Sigmoid colon (tissue), 6 donors: ENCODE measurements at regions not wholly inside any gene's neighbourhood (a gene's known extent, or its start where the extent isn't known, plus 50 kb on each side); places are given as distances from the start of the nearest gene placed in this dataset.
A peak's percentile ranks its signal among the peaks of the same experiment; 100 is the strongest.

Experiments
- DNase-seq: peaks from one replicate; pipeline ENCODE4 v3.0.0-alpha.2; 2019
- H3K27ac ChIP-seq, 4 donors: fragments of 200-600 bp; sonication (generic); one replicate each; pipeline ENCODE4 v1.5.1; 2016 to 2019; ENCODE audit warnings: mild to moderate bottlenecking in 1 of 4
- H3K27me3 ChIP-seq, 3 donors: fragments of 200-600 bp; sonication (generic); one replicate each; pipeline ENCODE4 v1.5.1; 2019; ENCODE audit warnings: mild to moderate bottlenecking in 1 of 3
- H3K36me3 ChIP-seq, 4 donors: fragments of 200-600 bp; sonication (generic); one replicate each; pipeline ENCODE4 v1.5.1; 2016 to 2019
- H3K4me1 ChIP-seq, 4 donors: fragments of 200-600 bp; sonication (generic); one replicate each; pipeline ENCODE4 v1.5.1; 2017 to 2019
- H3K4me3 ChIP-seq, 4 donors: fragments of 200-600 bp; sonication (generic); one replicate each; pipeline ENCODE4 v1.5.1; 2017 to 2019; ENCODE audit warnings: mild to moderate bottlenecking in 2 of 4, moderate library complexity in 1 of 4
- H3K9me3 ChIP-seq, 4 donors: fragments of 200-600 bp in 3 of 4; sonication (generic) in 3 of 4; one replicate each; pipeline versions ENCODE4 v1.5.1 to v1.6.1; 2013 to 2019
- EP300 ChIP-seq, 4 donors: sonication (generic); formaldehyde crosslinking; IDR thresholded peaks; one replicate each; pipeline ENCODE4 v1.6.1; 2017; ENCODE audit warnings: antibody characterized with exemption in 4 of 4
- POLR2A ChIP-seq, 2 donors: fragments of 450-650 bp; IDR thresholded peaks; one replicate each; pipeline ENCODE4 v1.6.1; 2016; ENCODE audit warnings: antibody characterized with exemption in 2 of 2, mild to moderate bottlenecking in 2 of 2, moderate library complexity in 2 of 2
- POLR2AphosphoS5 ChIP-seq, 4 donors: sonication (generic); formaldehyde crosslinking; IDR thresholded peaks; one replicate each; pipeline ENCODE4 v1.6.1; 2017; ENCODE audit warnings: antibody characterized with exemption in 4 of 4
- WGBS, 2 donors: extraction: QIAGEN DNeasy Blood & Tissue Kit; methylation state at CpG; one replicate each; pipeline ENCODE4 v1.1.7; 2013; 5-methylcytosine and 5-hydroxymethylcytosine counted together
- intact Hi-C: fragments of 100-400 bp; cut with DNase I; formaldehyde crosslinking; loops from one replicate; pipeline ENCODE4 v1.15.1; 2023
- TF ChIP-seq, protein P1 (sequence below), 4 experiments: fragments of 450-650 bp in 3 of 4; fragments of 200-600 bp in 1 of 4; IDR thresholded peaks; one replicate each; pipeline ENCODE4 v1.5.1; 2016 to 2019; ENCODE audit warnings: antibody characterized with exemption in 4 of 4, mild to moderate bottlenecking in 3 of 4, moderate library complexity in 2 of 4
- donor health status: healthy with polysubstance abuse.
- donor health status: healthy.

DNA sequence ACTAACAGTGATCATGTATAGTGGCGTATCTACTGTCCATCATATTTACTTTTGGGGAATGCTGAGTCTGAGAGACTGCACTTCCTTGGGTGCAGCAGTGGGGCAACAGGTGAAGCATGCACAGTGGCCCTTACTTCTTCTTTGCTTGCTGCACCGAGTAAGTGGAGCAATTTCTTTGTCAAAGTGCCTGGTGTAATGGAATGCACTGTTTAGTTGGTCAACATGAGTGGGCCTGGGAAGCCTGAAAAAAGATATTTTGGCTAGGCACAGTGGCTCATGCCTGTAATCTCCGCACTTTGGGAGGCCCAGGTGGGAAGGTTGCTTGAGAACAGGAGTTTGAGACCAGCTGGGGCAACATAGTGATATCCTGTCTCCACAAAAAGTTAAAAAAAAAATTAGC is 94.9 kb downstream of the OLFM4 start:
- WGBS, 2 donors: 89 to 91% methylated on average over 3 of the region's 3 CpGs
- Histone ChIP-seq H3K27me3 (no peaks in the 10 kb centered on the region), H3K4me1 (no peaks in the 10 kb centered on the region), H3K27ac (no peak overlapping the region), H3K36me3 (no peaks in the 10 kb centered on the region), H3K4me3 (no peak overlapping the region), H3K9me3 (no peaks in the 10 kb centered on the region)
- DNase-seq: no peak
- intact Hi-C loops: no loop called here
- no peak for TF ChIP-seq EP300 (IDR thresholded peaks at IDR 0.05)
- TF ChIP-seq POLR2A (IDR thresholded peaks at IDR 0.05): no peak
- TF ChIP-seq, protein P1, sequence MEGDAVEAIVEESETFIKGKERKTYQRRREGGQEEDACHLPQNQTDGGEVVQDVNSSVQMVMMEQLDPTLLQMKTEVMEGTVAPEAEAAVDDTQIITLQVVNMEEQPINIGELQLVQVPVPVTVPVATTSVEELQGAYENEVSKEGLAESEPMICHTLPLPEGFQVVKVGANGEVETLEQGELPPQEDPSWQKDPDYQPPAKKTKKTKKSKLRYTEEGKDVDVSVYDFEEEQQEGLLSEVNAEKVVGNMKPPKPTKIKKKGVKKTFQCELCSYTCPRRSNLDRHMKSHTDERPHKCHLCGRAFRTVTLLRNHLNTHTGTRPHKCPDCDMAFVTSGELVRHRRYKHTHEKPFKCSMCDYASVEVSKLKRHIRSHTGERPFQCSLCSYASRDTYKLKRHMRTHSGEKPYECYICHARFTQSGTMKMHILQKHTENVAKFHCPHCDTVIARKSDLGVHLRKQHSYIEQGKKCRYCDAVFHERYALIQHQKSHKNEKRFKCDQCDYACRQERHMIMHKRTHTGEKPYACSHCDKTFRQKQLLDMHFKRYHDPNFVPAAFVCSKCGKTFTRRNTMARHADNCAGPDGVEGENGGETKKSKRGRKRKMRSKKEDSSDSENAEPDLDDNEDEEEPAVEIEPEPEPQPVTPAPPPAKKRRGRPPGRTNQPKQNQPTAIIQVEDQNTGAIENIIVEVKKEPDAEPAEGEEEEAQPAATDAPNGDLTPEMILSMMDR (IDR thresholded peaks at IDR 0.05): no peak
- no peak for TF ChIP-seq POLR2AphosphoS5 (IDR thresholded peaks at IDR 0.05)

DNA sequence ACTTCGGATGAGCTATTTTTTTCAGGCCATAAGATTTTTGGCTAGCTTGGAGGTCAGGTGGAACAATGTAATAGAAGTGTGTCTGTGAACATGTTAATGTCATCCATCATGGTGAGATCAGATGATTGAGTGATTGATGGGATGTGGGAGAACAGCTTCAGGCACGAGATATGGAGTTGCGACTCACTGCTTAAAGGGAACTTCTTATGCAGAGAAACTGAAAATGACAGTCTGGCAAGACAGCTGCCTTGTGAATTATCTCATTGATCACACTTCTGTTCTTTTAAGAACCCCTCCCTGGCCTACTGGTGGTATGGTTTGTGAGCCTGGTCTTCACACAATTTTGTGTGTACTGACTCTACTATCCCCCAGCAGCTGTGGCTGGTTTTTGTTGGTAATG is 96.0 kb downstream of the OLFM4 start:
- WGBS, 2 donors: 85 to 86% methylated on average over 3 of the region's 3 CpGs
- H3K4me1 ChIP-seq: no peaks in the 10 kb centered on the region
- H3K9me3 ChIP-seq: no peaks in the 10 kb centered on the region
- TF ChIP-seq, protein P1 (IDR thresholded peaks at IDR 0.05): no peak
- TF ChIP-seq EP300 (IDR thresholded peaks at IDR 0.05) (no peak), POLR2AphosphoS5 (IDR thresholded peaks at IDR 0.05) (no peak), POLR2A (IDR thresholded peaks at IDR 0.05) (no peak)
- no peaks in the 10 kb centered on the region for H3K36me3 ChIP-seq
- no peak overlapping the region for H3K27ac ChIP-seq
- no peak for DNase-seq
- intact Hi-C loops: no loop called here
- no peak overlapping the region for H3K4me3 ChIP-seq
- H3K27me3 ChIP-seq: no peaks in the 10 kb centered on the region

DNA sequence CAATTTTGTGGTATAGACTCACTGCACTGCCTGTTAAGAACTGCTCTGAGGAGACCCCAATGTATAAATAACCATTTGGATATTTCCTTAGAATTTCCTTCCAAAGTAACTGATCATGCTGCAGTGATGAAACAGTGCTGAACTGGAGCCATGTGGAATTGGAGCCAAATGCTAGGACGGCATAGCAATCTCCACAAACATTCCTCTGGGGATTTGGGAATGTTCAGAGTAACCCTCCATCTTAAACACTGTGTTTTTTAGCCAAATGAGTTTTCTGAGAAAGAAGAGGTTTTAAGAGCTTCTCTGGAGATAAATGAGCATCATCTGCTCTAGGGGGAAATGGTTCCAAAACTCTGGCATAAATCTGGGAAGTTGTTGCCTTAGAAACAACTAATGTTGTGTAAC is 98.2 kb downstream of the OLFM4 start:
- Histone ChIP-seq H3K9me3 (no peaks in the 10 kb centered on the region), H3K27me3 (no peaks in the 10 kb centered on the region), H3K27ac (no peak overlapping the region), H3K36me3 (no peaks in the 10 kb centered on the region), H3K4me1 (no peaks in the 10 kb centered on the region), H3K4me3 (no peak overlapping the region)
- intact Hi-C loops: no loop called here
- peak; percentile 80 for DNase-seq
- no peak for TF ChIP-seq EP300 (IDR thresholded peaks at IDR 0.05)
- no peak for TF ChIP-seq POLR2AphosphoS5 (IDR thresholded peaks at IDR 0.05)
- TF ChIP-seq, protein P1 (IDR thresholded peaks at IDR 0.05): no peak
- no peak for TF ChIP-seq POLR2A (IDR thresholded peaks at IDR 0.05)
- WGBS, 2 donors: 60 to 73% methylated on average over 1 of the region's 1 CpG

DNA sequence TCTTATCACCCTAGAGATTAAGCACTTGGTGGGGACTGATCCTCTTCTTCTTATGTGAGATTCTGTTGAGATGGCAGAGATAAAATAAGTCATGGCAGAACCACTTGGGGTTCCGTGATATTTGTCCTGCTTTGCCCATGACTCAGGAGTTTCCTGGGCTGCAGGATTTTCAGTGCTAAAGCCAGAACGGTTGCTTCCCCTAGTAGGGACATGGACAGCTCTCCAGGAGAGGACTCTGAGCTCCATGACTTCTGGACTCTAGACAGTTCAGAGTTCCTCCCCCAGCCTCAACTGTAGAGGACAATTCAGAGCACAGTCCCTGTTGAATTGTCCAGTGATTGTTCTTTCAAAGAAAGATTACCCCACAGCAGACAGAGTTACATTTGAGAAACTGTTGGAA is 98.8 kb downstream of the OLFM4 start:
- no peaks in the 10 kb centered on the region for H3K36me3 ChIP-seq
- 76 to 77% methylated on average over 2 of the region's 2 CpGs for WGBS, 2 donors
- no peak for TF ChIP-seq POLR2A (IDR thresholded peaks at IDR 0.05)
- TF ChIP-seq POLR2AphosphoS5 (IDR thresholded peaks at IDR 0.05): no peak
- no peak for TF ChIP-seq EP300 (IDR thresholded peaks at IDR 0.05)
- TF ChIP-seq, protein P1 (IDR thresholded peaks at IDR 0.05): no peak
- intact Hi-C loops: no loop called here
- H3K27me3 ChIP-seq: no peaks in the 10 kb centered on the region
- H3K4me3 ChIP-seq: no peak overlapping the region
- H3K4me1 ChIP-seq: no peaks in the 10 kb centered on the region
- no peaks in the 10 kb centered on the region for H3K9me3 ChIP-seq
- no peak for DNase-seq
- no peak overlapping the region for H3K27ac ChIP-seq

DNA sequence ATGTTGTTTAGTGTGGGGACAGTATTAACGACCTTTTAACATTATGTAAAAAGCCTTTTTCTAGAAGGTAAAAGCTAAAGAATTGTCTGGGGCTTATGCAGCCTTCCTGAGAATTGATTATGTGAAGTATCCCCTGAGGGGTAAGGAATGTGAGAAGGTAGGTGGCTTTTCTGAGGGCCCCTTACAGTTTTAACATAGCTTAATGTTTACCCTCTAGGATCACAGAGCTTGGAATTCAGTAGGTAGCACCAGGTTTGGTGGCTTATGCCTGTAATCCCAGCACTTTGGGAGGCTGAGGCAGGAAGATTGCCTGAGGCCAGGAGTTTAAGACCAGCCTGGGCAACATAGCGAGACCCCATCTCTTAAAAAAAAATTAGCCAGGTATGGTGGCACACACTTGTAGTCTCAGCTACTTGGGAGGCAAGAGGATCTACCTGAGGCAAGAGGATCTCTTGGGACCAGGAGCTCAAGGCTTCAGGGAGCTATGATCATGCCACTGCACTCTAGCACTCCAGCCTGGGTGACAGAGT is 101.3 kb downstream of the OLFM4 start:
- WGBS, 2 donors: 81 to 83% methylated on average over 2 of the region's 2 CpGs
- Histone ChIP-seq H3K4me3 (no peak overlapping the region), H3K27me3 (peaks cover 0 to under 1% (median 0%) of the 10 kb centered on the region in 3 donors), H3K36me3 (no peaks in the 10 kb centered on the region), H3K4me1 (no peaks in the 10 kb centered on the region), H3K9me3 (no peaks in the 10 kb centered on the region), H3K27ac (no peak overlapping the region)
- no peak for TF ChIP-seq POLR2AphosphoS5 (IDR thresholded peaks at IDR 0.05)
- no peak for TF ChIP-seq EP300 (IDR thresholded peaks at IDR 0.05)
- TF ChIP-seq, protein P1 (IDR thresholded peaks at IDR 0.05): no peak
- no peak for TF ChIP-seq POLR2A (IDR thresholded peaks at IDR 0.05)
- intact Hi-C loops: no loop called here
- no peak for DNase-seq
